HCT116 (cell line): ENCODE measurements at regions not wholly inside any gene's neighbourhood (a gene's known extent, or its start where the extent isn't known, plus 50 kb on each side); places are given as distances from the start of the nearest gene placed in this dataset.

Experiments
- ATAC-seq: fragments of 200-7000 bp; cut with Tn5 transposase; 2 replicates; pipeline ENCODE4 v1.9.1; 2020; ENCODE audit warnings: mild to moderate bottlenecking, moderate library complexity
- BruUV-seq: library from RNA; stranded (reverse); fragments of 400-500 nt; replicated peaks from 2 replicates; lab custom pipeline; 2021; lab: Mats Ljungman, UMichigan
- CTCF ChIA-PET: fragments of 300-600 bp; sonication (Branson Sonifier 250); formaldehyde crosslinking; loops from one replicate; lab custom pipeline; 2021; ENCODE audit warnings: antibody characterized with exemption; lab: Charles Lee
- POLR2A ChIA-PET: fragments of 300-600, 350-600 bp; sonication (Branson Sonifier 250); formaldehyde crosslinking; loops from one replicate; lab custom pipeline; 2021; ENCODE audit warnings: antibody characterized with exemption; lab: Charles Lee
- RAD21 ChIA-PET, 2 experiments: fragments of 300-600 bp; sonication (Branson Sonifier 250); formaldehyde crosslinking; loops; one replicate each; lab custom pipeline; 2023; ENCODE audit warnings: low total read pairs in 2 of 2; ENCODE audit not compliant: uncharacterized antibody in 2 of 2, unreplicated experiment in 2 of 2, low non-redundant PET in 1 of 2; lab: Charles Lee
- DNase-seq: peaks from one replicate; pipeline ENCODE4 v3.0.0-alpha.2; 2010; ENCODE audit warnings: low read depth, low spot score
- H2AFZ ChIP-seq: fragments of 200-600 bp; shearing (Covaris generic), sonication (generic); 2 replicates; pipeline ENCODE4 v1.6.1; 2017; ENCODE audit warnings: low read depth, mixed run types, mixed read lengths, antibody characterized with exemption, low read length; ENCODE audit not compliant: poor library complexity, severe bottlenecking
- H3K27ac ChIP-seq: 2 replicates; pipeline ENCODE4 v1.5.1; 2012; ENCODE audit warnings: low read depth, low read length
- H3K27me3 ChIP-seq: fragments of 200-600 bp; sonication (generic); 2 replicates; pipeline ENCODE4 v1.6.1; 2016; ENCODE audit warnings: mixed run types, low read length, mixed read lengths; ENCODE audit not compliant: insufficient read depth
- H3K36me3 ChIP-seq, 2 experiments: fragments of 200-500 bp in 1 of 2; fragments of 200-600 bp in 1 of 2; sonication (Bioruptor generic) in 1 of 2; sonication (generic) in 1 of 2; 2 replicates each; pipeline versions ENCODE4 v1.5.1 to v1.6.1; 2014 to 2016; ENCODE audit warnings: low read length in 2 of 2, inconsistent platforms in 1 of 2, mixed read lengths in 1 of 2, mixed run types in 1 of 2; ENCODE audit not compliant: insufficient read depth in 2 of 2, control insufficient read depth in 1 of 2
- H3K4me1 ChIP-seq, 2 experiments: fragments of 200-600 bp in 1 of 2; sonication (generic) in 1 of 2; 2 replicates each; pipeline versions ENCODE4 v1.5.1 to v1.6.1; 2012 to 2017; ENCODE audit warnings: low read length in 2 of 2, inconsistent platforms in 1 of 2, mild to moderate bottlenecking in 1 of 2, mixed read lengths in 1 of 2, mixed run types in 1 of 2, moderate library complexity in 1 of 2; ENCODE audit not compliant: insufficient read depth in 2 of 2, control insufficient read depth in 1 of 2
- H3K4me2 ChIP-seq: fragments of 200-600 bp; sonication (generic); 2 replicates; pipeline ENCODE4 v1.6.1; 2017; ENCODE audit warnings: mixed run types, low read length, mixed read lengths
- H3K4me3 ChIP-seq, 2 experiments: fragments of 200-600 bp in 1 of 2; sonication (generic) in 1 of 2; replicated peaks in 1 of 2; 2 replicates each; pipeline ENCODE4 v1.5.1; 2011 to 2016; ENCODE audit warnings: low read length in 2 of 2, control low read depth in 1 of 2, low read depth in 1 of 2, mild to moderate bottlenecking in 1 of 2, mixed read lengths in 1 of 2, mixed run types in 1 of 2
- H3K79me2 ChIP-seq: fragments of 200-600 bp; sonication (generic); 2 replicates; pipeline ENCODE4 v1.6.1; 2017; ENCODE audit warnings: mild to moderate bottlenecking, mixed run types, low read length, moderate library complexity, mixed read lengths; ENCODE audit not compliant: insufficient read depth
- H3K9ac ChIP-seq: fragments of 200-600 bp; sonication (generic); 2 replicates; pipeline ENCODE4 v1.6.1; 2016; ENCODE audit warnings: low read length, mixed read lengths
- H3K9me2 ChIP-seq: fragments of 200-600 bp; sonication (generic), shearing (Covaris generic); 2 replicates; pipeline ENCODE4 v1.6.1; 2017; ENCODE audit warnings: mixed run types, mild to moderate bottlenecking, moderate library complexity; ENCODE audit not compliant: insufficient read depth
- H3K9me3 ChIP-seq, 2 experiments: fragments of 200-500 bp in 1 of 2; fragments of 200-600 bp in 1 of 2; sonication (Bioruptor generic) in 1 of 2; sonication (generic) in 1 of 2; 2 replicates each; pipeline ENCODE4 v1.6.1; 2014 to 2017; ENCODE audit warnings: low read length in 2 of 2, mixed read lengths in 2 of 2, inconsistent platforms in 1 of 2, low read depth in 1 of 2, mild to moderate bottlenecking in 1 of 2, mixed run types in 1 of 2, moderate library complexity in 1 of 2; ENCODE audit not compliant: control insufficient read depth in 1 of 2, insufficient read depth in 1 of 2
- H4K20me1 ChIP-seq: fragments of 200-600 bp; sonication (generic), shearing (Covaris generic); 2 replicates; pipeline ENCODE4 v1.6.1; 2017; ENCODE audit warnings: mixed run types, mild to moderate bottlenecking, moderate library complexity; ENCODE audit not compliant: insufficient read depth
- ATF3 ChIP-seq: IDR thresholded peaks from 2 replicates; pipeline ENCODE4 v1.6.1; 2012
- CBX3 ChIP-seq: IDR thresholded peaks from 2 replicates; pipeline ENCODE4 v1.6.1; 2012; ENCODE audit warnings: low read depth
- CTCF ChIP-seq, 3 experiments: fragments of 200-600 bp in 1 of 3; sonication (generic) in 1 of 3; IDR thresholded peaks in 2 of 3; conservative IDR thresholded peaks in 1 of 3; 2 replicates each; pipeline ENCODE4 v1.5.1; 2012 to 2017; ENCODE audit warnings: low read depth in 2 of 3, low read length in 2 of 3, antibody characterized with exemption in 1 of 3, borderline replicate concordance in 1 of 3, control low read depth in 1 of 3, mild to moderate bottlenecking in 1 of 3, mixed read lengths in 1 of 3, mixed run types in 1 of 3, moderate library complexity in 1 of 3; ENCODE audit not compliant: insufficient read depth in 1 of 3
- EGR1 ChIP-seq: IDR thresholded peaks from 2 replicates; pipeline ENCODE4 v1.6.1; 2012; ENCODE audit warnings: low read depth
- EZH2 ChIP-seq: fragments of 200-600 bp; sonication (generic); IDR thresholded peaks from 2 replicates; pipeline ENCODE4 v1.6.1; 2017; ENCODE audit warnings: antibody characterized with exemption, mixed run types
- FOSL1 ChIP-seq: IDR thresholded peaks from 2 replicates; pipeline ENCODE4 v1.6.1; 2012; ENCODE audit warnings: low read depth
- JUND ChIP-seq: IDR thresholded peaks from 2 replicates; pipeline ENCODE4 v1.6.1; 2012
- POLR2A ChIP-seq: IDR thresholded peaks from 2 replicates; pipeline ENCODE4 v1.7.0; 2011; ENCODE audit warnings: borderline replicate concordance; ENCODE audit not compliant: insufficient read depth, insufficient read length; ENCODE audit errors: extremely low read depth
- POLR2AphosphoS5 ChIP-seq: IDR thresholded peaks from 2 replicates; pipeline ENCODE4 v1.6.1; 2011; ENCODE audit warnings: mild to moderate bottlenecking, low read depth, low read length, moderate library complexity
- RAD21 ChIP-seq: IDR thresholded peaks from 2 replicates; pipeline ENCODE4 v1.6.1; 2012; ENCODE audit warnings: low read depth, mild to moderate bottlenecking
- REST ChIP-seq: IDR thresholded peaks from 2 replicates; pipeline ENCODE4 v1.6.1; 2012; ENCODE audit warnings: low read depth
- SIN3A ChIP-seq: IDR thresholded peaks from 2 replicates; pipeline ENCODE4 v1.6.1; 2012; ENCODE audit warnings: low read depth
- ZBTB33 ChIP-seq: IDR thresholded peaks from 2 replicates; pipeline ENCODE4 v1.6.1; 2011; ENCODE audit warnings: mild to moderate bottlenecking, low read length, moderate library complexity; ENCODE audit not compliant: insufficient replicate concordance; ENCODE audit errors: extremely low read depth
- intact Hi-C: fragments of 100-400 bp; cut with micrococcal nuclease; formaldehyde crosslinking; loops from 2 replicates; pipeline ENCODE4 v1.10.0; 2022

GRCh38 chr9:6090277-6091210 is 75.1 kb upstream of the RANBP6 start (continued):
- no peak for TF ChIP-seq ZBTB33
- no peak for TF ChIP-seq EZH2
- no peak for TF ChIP-seq POLR2AphosphoS5
- TF ChIP-seq JUND, result no peak
- TF ChIP-seq CBX3, result no peak
- no peak for TF ChIP-seq SIN3A
- TF ChIP-seq POLR2A, result no peak
- TF ChIP-seq RAD21, result no peak
- no peak for TF ChIP-seq FOSL1
- no peak for TF ChIP-seq ATF3

- Histone ChIP-seq H3K36me3 (no peaks in the 10 kb centered on the region), H3K9ac (no peak overlapping the region), H3K9me3 (no peaks in the 10 kb centered on the region), H3K9me2 (no peaks in the 10 kb centered on the region), H3K4me2 (no peak overlapping the region), H2AFZ (no peak overlapping the region), H3K4me1 (peaks cover 0 to 9% of the 10 kb centered on the region in 2 experiments; a peak in 1 of 4 replicates), H4K20me1 (no peaks in the 10 kb centered on the region), H3K79me2 (no peaks in the 10 kb centered on the region), H3K27ac (no peak overlapping the region), H3K27me3 (no peaks in the 10 kb centered on the region), H3K4me3 (no peak overlapping the region)
- ATAC-seq, result no peak
- intact Hi-C loops, result no loop called here
- CTCF ChIA-PET, result interaction anchor here (1.1 kb wide), 1 partner anchor 18 kb away, joined by 3 read pairs; no protein-coding TSS in a partner anchor
- no TSS peak for BruUV-seq
- POLR2A ChIA-PET, result no interaction called here
- TF ChIP-seq REST, result no peak
- no peak for TF ChIP-seq EGR1
- no peak for TF ChIP-seq POLR2A
- TF ChIP-seq CTCF (IDR thresholded peaks at IDR 0.05 in 2 of 3, conservative IDR thresholded peaks at IDR 0.05 in 1 of 3; ENCODE audit: borderline replicate concordance in 1 of 3, insufficient read depth in 1 of 3, low read depth in 2 of 3, low read length in 2 of 3), result no peak
- TF ChIP-seq SIN3A, result no peak
- no peak for TF ChIP-seq ZBTB33
- RAD21 ChIA-PET, result no interaction called here
- no peak for DNase-seq
Measured at GRCh38 chr9:6089300-6089699, 73.9 kb upstream of the RANBP6 start.
